K562 (cell line): ENCODE measurements at regions not wholly inside any gene's neighbourhood (a gene's known extent, or its start where the extent isn't known, plus 50 kb on each side); places are given as distances from the start of the nearest gene placed in this dataset.

Source experiments
- ATAC-seq: fragments of 200-7000 bp; cut with Tn5 transposase; 3 replicates; pipeline ENCODE4 v1.9.1; 2020; ENCODE audit warnings: moderate library complexity
- BruUV-seq: library from RNA; stranded (reverse); fragments of 400-500 nt; replicated peaks from 2 replicates; lab custom pipeline; 2021; lab: Mats Ljungman, UMichigan
- CTCF ChIA-PET: fragments of 300-600 bp; formaldehyde crosslinking; extraction: SDS; loops from one replicate; lab custom pipeline; 2021; ENCODE audit warnings: low intra/inter-chr PET ratio; lab: Yijun Ruan, JAX
- POLR2A ChIA-PET: fragments of 300-600, 350-650 bp; sonication (Branson Sonifier 250); formaldehyde crosslinking; extraction: SDS; loops from one replicate; lab custom pipeline; 2021; ENCODE audit warnings: antibody characterized with exemption, inconsistent platforms; lab: Yijun Ruan, JAX
- DNase-seq, 4 experiments: peaks; one replicate each; pipeline versions ENCODE4 v3.0.0 to v3.0.0-alpha.2; 2011 to 2018; ENCODE audit warnings: low spot score in 3 of 4, mixed read lengths in 3 of 4; ENCODE audit errors: extremely low read depth in 1 of 4
- FAIRE-seq: peaks from 2 replicates; lab custom pipeline; 2011; peaks lifted over from hg19 to GRCh38; lab: Jason Lieb, UNC
- H2AFZ ChIP-seq: 2 replicates; pipeline ENCODE4 v1.6.0; 2011; ENCODE audit warnings: low read depth, low read length, control low read depth, inconsistent platforms
- H3K27ac ChIP-seq: fragments of 200-600 bp; 3 replicates; pipeline ENCODE4 v1.8.0; 2011; ENCODE audit warnings: low read depth, mild to moderate bottlenecking, control low read depth, inconsistent platforms, low read length, moderate library complexity, mixed read lengths; ENCODE audit errors: extremely low read depth
- H3K27me3 ChIP-seq, 2 experiments: fragments of 300-600 bp in 1 of 2; 2 replicates in 1 of 2; 3 replicates in 1 of 2; pipeline versions ENCODE4 v1.6.0 to v1.8.0; 2011; ENCODE audit warnings: inconsistent platforms in 2 of 2, low read length in 2 of 2, mild to moderate bottlenecking in 1 of 2, mixed read lengths in 1 of 2, moderate library complexity in 1 of 2; ENCODE audit not compliant: control insufficient read depth in 2 of 2, insufficient read depth in 2 of 2
- H3K36me3 ChIP-seq: fragments of 300-600 bp; 3 replicates; pipeline ENCODE4 v1.8.0; 2011; ENCODE audit warnings: mild to moderate bottlenecking, low read length, inconsistent platforms; ENCODE audit not compliant: control insufficient read depth, insufficient read depth
- H3K4me1 ChIP-seq, 2 experiments: fragments of 200-600 bp in 1 of 2; replicated peaks in 1 of 2; 2 replicates in 1 of 2; 3 replicates in 1 of 2; pipeline versions ENCODE4 v1.5.1 to v1.8.0; 2011; ENCODE audit warnings: inconsistent platforms in 2 of 2, low read length in 2 of 2, mild to moderate bottlenecking in 1 of 2, mixed read lengths in 1 of 2, moderate library complexity in 1 of 2; ENCODE audit not compliant: control insufficient read depth in 2 of 2, insufficient read depth in 2 of 2
- H3K4me2 ChIP-seq: 2 replicates; pipeline ENCODE4 v1.6.1; 2011; ENCODE audit warnings: low read length, control low read depth, inconsistent platforms, mixed read lengths; ENCODE audit not compliant: insufficient read depth
- H3K4me3 ChIP-seq: fragments of 200-600 bp; sonication (generic), shearing (Covaris generic); 2 replicates; pipeline ENCODE4 v1.5.1; 2016; ENCODE audit warnings: control low read depth, inconsistent platforms
- H3K79me2 ChIP-seq: fragments of 200-600 bp; 3 replicates; pipeline ENCODE4 v1.8.0; 2011; ENCODE audit warnings: low read length, inconsistent platforms; ENCODE audit not compliant: control insufficient read depth, insufficient read depth
- H3K9ac ChIP-seq, 2 experiments: 2 replicates each; pipeline versions ENCODE4 v1.6.0 to v1.6.1; 2011; ENCODE audit warnings: low read depth in 2 of 2, low read length in 2 of 2, control low read depth in 1 of 2, inconsistent platforms in 1 of 2, mild to moderate bottlenecking in 1 of 2, mixed read lengths in 1 of 2; ENCODE audit not compliant: insufficient read depth in 1 of 2
- H3K9me1 ChIP-seq: one replicate; pipeline ENCODE4 v1.6.0; 2011; ENCODE audit warnings: inconsistent platforms, mild to moderate bottlenecking, low read length, moderate library complexity; ENCODE audit not compliant: control insufficient read depth, insufficient read depth
- H3K9me3 ChIP-seq: replicated peaks from 2 replicates; pipeline ENCODE4 v1.5.1; 2011; ENCODE audit warnings: low read depth, low read length, inconsistent platforms; ENCODE audit not compliant: control insufficient read depth, insufficient read depth
- H4K20me1 ChIP-seq: replicated peaks from 2 replicates; pipeline ENCODE4 v1.6.1; 2011; ENCODE audit warnings: low read length, inconsistent platforms, mixed read lengths; ENCODE audit not compliant: control insufficient read depth, insufficient read depth
- CAMTA2 ChIP-seq: fragments of 250-450 bp; sonication (Bioruptor Pico); conservative IDR thresholded peaks from 2 replicates; pipeline ENCODE4 v1.5.1; 2022
- HNRNPH1 ChIP-seq: fragments of 200-400 bp; formaldehyde crosslinking; optimal IDR thresholded peaks from 2 replicates; pipeline ENCODE3; 2017; ENCODE audit warnings: low read depth, mild to moderate bottlenecking, low read length, moderate library complexity
- HNRNPK ChIP-seq: fragments of 200-400 bp; formaldehyde crosslinking; IDR thresholded peaks from one replicate; pipeline ENCODE4 v1.6.1; 2018; ENCODE audit warnings: mild to moderate bottlenecking, low read depth, low read length; ENCODE audit not compliant: poor library complexity, severe bottlenecking
- KLF13 ChIP-seq: fragments of 450-650 bp; IDR thresholded peaks from 2 replicates; pipeline ENCODE4 v1.6.1; 2016; ENCODE audit warnings: missing genetic modification characterization, low read depth, mild to moderate bottlenecking, missing compliant biosample characterization, moderate library complexity, borderline replicate concordance
- MAFK ChIP-seq: IDR thresholded peaks from 2 replicates; pipeline ENCODE4 v1.6.1; 2011; ENCODE audit warnings: low read length, improper control_type of control experiment
- MBD2 ChIP-seq: sonication (generic); IDR thresholded peaks from 2 replicates; pipeline ENCODE4 v1.6.1; 2016; ENCODE audit warnings: low read depth, borderline replicate concordance
- NCOA6 ChIP-seq: fragments of 450-650 bp; IDR thresholded peaks from 2 replicates; pipeline ENCODE4 v1.6.1; 2017; ENCODE audit warnings: mild to moderate bottlenecking
- NFIX ChIP-seq: fragments of 250-450 bp; sonication (Bioruptor Pico); IDR thresholded peaks from 2 replicates; pipeline ENCODE4 v1.4.0; 2020; ENCODE audit warnings: low read depth, mild to moderate bottlenecking, moderate library complexity
- SP2 ChIP-seq: IDR thresholded peaks from 2 replicates; pipeline ENCODE4 v1.6.1; 2011; ENCODE audit warnings: mild to moderate bottlenecking, low read depth, low read length, moderate library complexity; ENCODE audit not compliant: poor library complexity, severe bottlenecking; ENCODE audit errors: extremely low read depth
- TRIM24 ChIP-seq, 2 experiments: fragments of 450-650 bp; IDR thresholded peaks; 2 replicates each; pipeline ENCODE4 v1.6.1; 2016
- ZNF124 ChIP-seq: sonication (generic); formaldehyde crosslinking; IDR thresholded peaks from 2 replicates; pipeline ENCODE4 v1.8.1; 2022; ENCODE audit warnings: missing genetic modification reagents
- ZNF143 ChIP-seq: sonication (generic); formaldehyde crosslinking; IDR thresholded peaks from 2 replicates; pipeline ENCODE4 v1.9.0; 2022; ENCODE audit warnings: mild to moderate bottlenecking, missing genetic modification reagents
- ZNF311 ChIP-seq: fragments of 250-450 bp; sonication (Bioruptor Pico); IDR thresholded peaks from 2 replicates; pipeline ENCODE4 v1.4.0; 2020; ENCODE audit warnings: mild to moderate bottlenecking, moderate library complexity
- ZNF41 ChIP-seq: fragments of 250-450 bp; sonication (Bioruptor Pico); conservative IDR thresholded peaks from 2 replicates; pipeline ENCODE4 v1.4.0; 2020; ENCODE audit warnings: mild to moderate bottlenecking
- WGBS: fragments of 100-300 bp; shearing (Covaris generic); methylation state at CpG from one replicate; pipeline ENCODE4 v1.1.6; 2016; ENCODE audit warnings: low coverage, mixed read lengths; ENCODE audit not compliant: insufficient coverage; ENCODE audit errors: missing lambda C conversion rate; 5-methylcytosine and 5-hydroxymethylcytosine counted together
- in situ Hi-C: fragments of 300-500 bp; cut with MboI; formaldehyde crosslinking; loops from 4 replicates; pipeline ENCODE4 v1.15.0; 2018; ENCODE audit warnings: inconsistent platforms, mixed read lengths
- intact Hi-C: fragments of 100-400 bp; cut with micrococcal nuclease; formaldehyde crosslinking; loops from 2 replicates; pipeline ENCODE4 v1.14.2; 2022
- TF ChIP-seq, protein P1 (sequence below): fragments of 200-800 bp; sonication (Bioruptor generic); IDR thresholded peaks from 2 replicates; pipeline ENCODE4 v1.6.1; 2016; ENCODE audit warnings: missing genetic modification characterization, missing compliant biosample characterization

DNA sequence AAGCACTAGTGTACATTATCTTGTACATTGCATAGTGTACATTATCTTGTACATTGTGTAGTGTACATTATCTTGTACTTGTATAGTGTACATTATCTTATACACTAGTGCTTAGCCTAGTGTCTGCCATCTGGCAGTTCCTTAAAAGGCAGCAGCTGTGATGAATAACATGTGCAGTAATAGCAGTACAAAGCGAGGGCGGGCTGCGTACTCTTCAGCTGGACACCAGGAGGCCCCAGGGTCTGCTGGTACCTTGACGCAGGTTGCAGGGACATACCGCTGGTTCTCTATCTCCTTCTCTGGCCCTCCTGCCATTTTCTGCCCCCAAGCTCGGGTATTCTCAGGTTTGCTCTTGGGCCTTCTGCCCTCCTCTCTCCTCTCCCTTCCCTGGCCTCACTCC lies 149.6 kb downstream of the SEC16B start:
- Histone ChIP-seq H3K36me3 (no peaks in the 10 kb centered on the region), H3K27ac (no peak overlapping the region), H3K4me2 (no peak overlapping the region), H4K20me1 (no peaks in the 10 kb centered on the region), H3K9me1 (no peaks in the 10 kb centered on the region), H3K4me3 (no peak overlapping the region), H3K4me1 (no peaks in the 10 kb centered on the region), H3K9me3 (peaks cover 3% of the 10 kb centered on the region; the same call in 1 of the 2 replicates), H3K27me3 (no peaks in the 10 kb centered on the region), H3K9ac (no peak overlapping the region), H2AFZ (no peak overlapping the region), H3K79me2 (no peaks in the 10 kb centered on the region)
- no peak for ATAC-seq
- CTCF ChIA-PET = no interaction called here
- TF ChIP-seq ZNF143 (CRISPR knock-in tag) (no peak), HNRNPK (no peak), HNRNPH1 (no peak), NFIX (CRISPR knock-in tag) (no peak), CAMTA2 (CRISPR knock-in tag) (no peak), SP2 (no peak), ZNF41 (CRISPR knock-in tag) (no peak), NCOA6 (no peak), MBD2 (no peak), ZNF124 (CRISPR knock-in tag) (no peak), KLF13 (tag) (no peak), ZNF311 (no peak), MAFK (no peak), TRIM24 (IDR thresholded peaks at IDR 0.05) (no peak)
- TF ChIP-seq, protein P1, sequence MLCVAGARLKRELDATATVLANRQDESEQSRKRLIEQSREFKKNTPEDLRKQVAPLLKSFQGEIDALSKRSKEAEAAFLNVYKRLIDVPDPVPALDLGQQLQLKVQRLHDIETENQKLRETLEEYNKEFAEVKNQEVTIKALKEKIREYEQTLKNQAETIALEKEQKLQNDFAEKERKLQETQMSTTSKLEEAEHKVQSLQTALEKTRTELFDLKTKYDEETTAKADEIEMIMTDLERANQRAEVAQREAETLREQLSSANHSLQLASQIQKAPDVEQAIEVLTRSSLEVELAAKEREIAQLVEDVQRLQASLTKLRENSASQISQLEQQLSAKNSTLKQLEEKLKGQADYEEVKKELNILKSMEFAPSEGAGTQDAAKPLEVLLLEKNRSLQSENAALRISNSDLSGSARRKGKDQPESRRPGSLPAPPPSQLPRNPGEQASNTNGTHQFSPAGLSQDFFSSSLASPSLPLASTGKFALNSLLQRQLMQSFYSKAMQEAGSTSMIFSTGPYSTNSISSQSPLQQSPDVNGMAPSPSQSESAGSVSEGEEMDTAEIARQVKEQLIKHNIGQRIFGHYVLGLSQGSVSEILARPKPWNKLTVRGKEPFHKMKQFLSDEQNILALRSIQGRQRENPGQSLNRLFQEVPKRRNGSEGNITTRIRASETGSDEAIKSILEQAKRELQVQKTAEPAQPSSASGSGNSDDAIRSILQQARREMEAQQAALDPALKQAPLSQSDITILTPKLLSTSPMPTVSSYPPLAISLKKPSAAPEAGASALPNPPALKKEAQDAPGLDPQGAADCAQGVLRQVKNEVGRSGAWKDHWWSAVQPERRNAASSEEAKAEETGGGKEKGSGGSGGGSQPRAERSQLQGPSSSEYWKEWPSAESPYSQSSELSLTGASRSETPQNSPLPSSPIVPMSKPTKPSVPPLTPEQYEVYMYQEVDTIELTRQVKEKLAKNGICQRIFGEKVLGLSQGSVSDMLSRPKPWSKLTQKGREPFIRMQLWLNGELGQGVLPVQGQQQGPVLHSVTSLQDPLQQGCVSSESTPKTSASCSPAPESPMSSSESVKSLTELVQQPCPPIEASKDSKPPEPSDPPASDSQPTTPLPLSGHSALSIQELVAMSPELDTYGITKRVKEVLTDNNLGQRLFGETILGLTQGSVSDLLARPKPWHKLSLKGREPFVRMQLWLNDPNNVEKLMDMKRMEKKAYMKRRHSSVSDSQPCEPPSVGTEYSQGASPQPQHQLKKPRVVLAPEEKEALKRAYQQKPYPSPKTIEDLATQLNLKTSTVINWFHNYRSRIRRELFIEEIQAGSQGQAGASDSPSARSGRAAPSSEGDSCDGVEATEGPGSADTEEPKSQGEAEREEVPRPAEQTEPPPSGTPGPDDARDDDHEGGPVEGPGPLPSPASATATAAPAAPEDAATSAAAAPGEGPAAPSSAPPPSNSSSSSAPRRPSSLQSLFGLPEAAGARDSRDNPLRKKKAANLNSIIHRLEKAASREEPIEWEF (CRISPR knock-in tag) = no peak
- no TSS peak for BruUV-seq
- WGBS = 1% methylated on average over 6 of the region's 6 CpGs
- intact Hi-C loops = no loop called here
- FAIRE-seq = no peak
- in situ Hi-C loops = no loop called here
- DNase-seq = no peak
- POLR2A ChIA-PET = interaction anchor here (0.5 kb wide), 1 partner anchor 125 kb away, joined by 3 read pairs; no protein-coding TSS in a partner anchor
